GM19043 (cell line): ENCODE measurements at regions not wholly inside any gene's neighbourhood (a gene's known extent, or its start where the extent isn't known, plus 50 kb on each side); places are given as distances from the start of the nearest gene placed in this dataset.

Experiments
- ATAC-seq: cut with Tn5 transposase; IDR thresholded peaks from one replicate; pipeline ENCODE4 v1.9.1; 2021; ENCODE audit warnings: low read depth; ENCODE audit not compliant: unreplicated experiment

DNA sequence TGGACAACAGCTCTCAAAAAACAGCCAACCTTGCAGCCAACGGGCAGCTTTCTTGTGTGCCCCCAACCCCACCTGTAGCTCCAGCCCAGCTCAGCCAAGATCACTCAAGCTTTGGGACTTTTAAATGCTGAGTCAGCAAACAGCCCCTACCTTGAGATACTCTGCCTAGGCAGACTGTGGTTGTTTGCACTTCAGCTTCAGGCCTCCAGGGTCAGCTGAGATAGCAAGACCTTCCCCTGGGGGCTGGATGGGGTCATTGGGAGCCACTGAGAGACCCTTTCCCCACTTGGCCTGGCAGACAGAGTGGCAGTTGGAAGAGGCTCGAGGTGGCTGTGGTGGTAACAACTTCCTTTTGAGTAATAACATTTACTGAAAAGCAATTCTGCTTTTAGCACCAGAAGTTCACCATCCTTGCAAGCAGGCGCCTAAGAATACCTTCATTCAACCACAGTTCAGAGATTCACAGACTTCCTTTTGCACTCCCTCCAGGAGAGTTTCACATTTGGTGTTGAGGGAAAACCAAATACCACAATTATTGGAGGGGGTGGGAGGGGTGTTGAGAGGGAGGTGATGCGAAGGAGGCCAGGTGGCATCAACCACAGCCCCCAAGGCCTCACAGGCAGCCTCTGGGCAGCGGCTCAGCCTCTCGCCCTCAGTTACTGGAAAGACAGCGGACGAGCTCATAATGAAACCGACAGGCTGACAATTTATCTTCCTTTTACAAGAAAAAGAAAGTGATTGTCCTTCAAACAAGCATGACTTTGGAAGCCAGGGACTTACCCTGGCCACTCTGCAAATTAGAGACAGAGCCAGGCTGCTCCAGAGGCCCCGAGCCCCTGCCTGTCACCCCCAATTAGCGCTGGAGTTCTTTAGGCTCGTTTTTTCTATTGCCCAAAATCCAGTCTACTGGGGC, 148.1 kb downstream of the CEBPB start:
- peak; percentile 60 for ATAC-seq

DNA sequence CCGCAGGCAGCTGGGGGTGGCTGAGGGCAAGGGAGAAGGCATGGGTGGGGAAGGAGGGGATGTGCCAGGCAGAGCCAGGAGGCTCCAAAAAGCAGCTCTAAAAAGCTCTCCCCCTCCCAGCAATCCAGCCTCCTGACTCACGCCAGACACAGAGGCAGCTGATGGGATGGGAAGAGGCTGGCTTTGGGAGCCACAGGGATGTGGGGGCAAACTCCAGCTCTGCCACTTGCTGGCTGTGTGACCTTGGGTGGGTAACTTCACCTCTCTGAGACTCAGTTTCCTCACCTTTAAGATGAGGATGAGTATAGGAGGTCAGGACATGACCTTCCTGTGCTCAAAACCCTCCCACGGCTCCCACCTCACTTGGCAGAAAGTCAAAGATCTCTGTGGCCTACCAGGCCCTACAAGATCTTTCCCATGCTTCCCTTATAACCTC, 148.9 kb downstream of the CEBPB start:
- no peak for ATAC-seq

DNA sequence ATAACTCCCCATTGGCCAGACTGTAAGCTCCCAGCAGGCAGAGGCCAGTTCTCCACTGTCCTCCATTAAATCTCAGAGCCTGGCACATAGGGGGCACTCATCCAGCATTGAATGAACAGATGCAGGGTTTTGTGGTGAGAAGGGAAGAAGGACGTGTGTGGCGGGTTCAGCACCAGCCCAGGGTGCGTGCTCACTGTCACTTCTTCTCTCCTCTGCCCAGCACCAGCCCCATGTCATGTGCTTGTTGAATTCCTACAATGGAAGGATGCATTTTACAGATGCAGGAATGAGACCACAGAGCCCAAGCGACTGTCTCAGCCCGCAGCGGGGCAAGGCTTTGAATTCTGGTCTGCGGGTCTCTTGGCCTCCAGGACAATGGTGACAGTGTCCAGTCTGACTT, 149.9 kb downstream of the CEBPB start:
- no peak for ATAC-seq

- ATAC-seq, result no peak
Measured at GRCh38 chr20:50341050-50341449, 150.4 kb downstream of the CEBPB start.

GRCh38 chr20:50341880-50342637, 151.4 kb downstream of the CEBPB start:
- ATAC-seq, result no peak

GRCh38 chr20:50342638-50343102, 152.0 kb downstream of the CEBPB start:
- ATAC-seq, result no peak

DNA sequence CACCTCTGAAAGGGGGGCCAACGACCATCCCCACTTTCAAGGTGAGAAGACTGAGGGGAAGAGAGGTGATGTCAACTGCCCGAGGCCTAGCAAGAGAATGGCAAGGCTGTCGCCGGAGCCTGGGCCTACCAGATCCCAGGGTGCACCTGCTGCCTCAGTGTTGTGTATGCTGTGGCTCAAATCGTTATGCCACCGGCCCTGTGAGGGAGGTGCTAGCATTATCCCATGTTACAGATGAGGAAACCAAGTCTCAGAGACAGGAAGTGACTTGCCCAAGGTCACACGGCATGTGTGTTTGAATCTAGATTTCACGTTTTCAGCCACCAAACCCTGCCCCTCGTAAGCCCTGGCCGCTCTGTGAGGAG, 152.5 kb downstream of the CEBPB start:
- no peak for ATAC-seq

GRCh38 chr20:50343490-50344179, 153.0 kb downstream of the CEBPB start:
- ATAC-seq, result no peak

- no peak for ATAC-seq
Measured at GRCh38 chr20:50344232-50345071, 153.8 kb downstream of the CEBPB start.

- no peak for ATAC-seq
Measured at GRCh38 chr20:50345712-50346373, 155.2 kb downstream of the CEBPB start.

GRCh38 chr20:50346374-50347283, 156.0 kb downstream of the CEBPB start:
- no peak for ATAC-seq

- no peak for ATAC-seq
Measured at GRCh38 chr20:50347284-50348063, 156.8 kb downstream of the CEBPB start.

DNA sequence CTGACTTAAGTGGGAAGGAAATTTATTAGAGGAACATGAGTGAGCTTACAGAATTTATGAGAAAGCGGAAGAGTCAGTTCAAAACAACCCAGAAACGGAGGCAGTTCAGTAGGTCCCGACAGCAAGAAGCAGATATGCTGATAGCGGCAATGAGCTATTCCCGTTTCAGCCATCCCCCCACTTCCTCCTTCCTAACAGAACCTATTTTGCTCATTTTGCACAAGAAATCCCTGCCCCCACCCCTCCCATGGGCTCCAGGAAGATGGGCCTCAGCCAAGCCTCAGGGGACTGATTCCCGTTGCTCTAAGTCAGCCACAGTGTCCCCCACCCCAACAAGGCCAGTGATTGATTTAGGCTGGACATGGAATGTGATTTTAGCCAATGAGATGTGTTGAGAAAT, 157.5 kb downstream of the CEBPB start:
- no peak for ATAC-seq

- no peak for ATAC-seq
Measured at GRCh38 chr20:50350510-50351249, 159.5 kb upstream of the PTPN1 start.

DNA sequence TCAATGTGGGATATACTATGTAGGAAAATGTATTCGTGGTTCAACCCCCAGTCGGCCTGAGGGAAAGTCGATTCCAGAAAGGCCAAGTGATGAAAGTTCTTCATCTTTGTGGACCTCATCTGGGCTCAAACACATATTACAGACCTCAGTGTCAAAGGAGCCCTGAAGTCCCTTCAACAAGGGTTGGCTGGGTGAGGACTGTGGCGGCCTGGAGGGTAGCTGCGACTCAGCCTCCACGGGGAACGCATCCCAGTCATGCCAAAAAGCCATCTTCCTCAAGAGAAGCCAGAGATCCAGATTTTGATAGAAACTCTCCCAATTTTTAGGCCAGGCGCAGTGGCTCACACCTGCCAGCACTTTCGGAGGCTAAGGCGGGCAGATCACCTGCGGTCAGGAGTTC, 158.6 kb upstream of the PTPN1 start:
- ATAC-seq, result no peak

GRCh38 chr20:50353289-50353961, 156.8 kb upstream of the PTPN1 start:
- ATAC-seq, result no peak
